ENCODE measurements at regions not wholly inside any gene's neighbourhood (a gene's known extent, or its start where the extent isn't known, plus 50 kb on each side); places are given as distances from the start of the nearest gene placed in this dataset.

DNA sequence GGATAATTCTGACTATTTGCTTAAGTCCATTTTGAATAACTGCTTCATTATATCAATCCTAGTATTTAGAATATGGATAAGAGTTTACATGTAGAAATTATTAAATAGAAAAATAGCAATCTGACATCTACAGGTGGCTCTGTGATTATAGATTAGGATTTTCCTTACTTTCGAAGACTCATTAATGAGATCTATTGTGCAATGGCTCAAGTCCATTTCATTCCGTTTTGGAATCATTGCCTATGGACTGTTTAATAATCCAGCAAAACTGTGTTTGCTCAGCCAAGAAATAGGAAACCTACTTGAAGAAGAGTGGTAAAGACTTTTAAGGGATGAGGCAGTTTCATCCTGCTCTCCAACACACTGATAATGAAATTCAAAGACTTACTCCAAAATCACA lies 67.8 kb upstream of the SSTR1 start:
- Histone ChIP-seq H3K9me3 (replicated peaks) (no peaks in the 10 kb centered on the region), H3K36me3 (no peaks in the 10 kb centered on the region), H3K4me1 (replicated peaks) (peaks cover 7% of the 10 kb centered on the region; the same call in 1 of the 2 replicates), H3K27me3 (replicated peaks) (no peaks in the 10 kb centered on the region), H3K4me3 (no peak overlapping the region), H3K27ac (no peak overlapping the region)
- DNase-seq (ENCODE audit: low read depth in 1 of 2, low spot score in 2 of 2) = no peak

GRCh38 chr14:38143170-38143569 lies 64.5 kb upstream of the SSTR1 start:
- Histone ChIP-seq H3K4me1 (replicated peaks) (peaks cover 7% of the 10 kb centered on the region; the same call in 1 of the 2 replicates), H3K9me3 (replicated peaks) (no peaks in the 10 kb centered on the region), H3K4me3 (no peak overlapping the region), H3K36me3 (no peaks in the 10 kb centered on the region), H3K27ac (no peak overlapping the region), H3K27me3 (replicated peaks) (no peaks in the 10 kb centered on the region)
- DNase-seq (ENCODE audit: low read depth in 1 of 2, low spot score in 2 of 2) = no peak

DNA sequence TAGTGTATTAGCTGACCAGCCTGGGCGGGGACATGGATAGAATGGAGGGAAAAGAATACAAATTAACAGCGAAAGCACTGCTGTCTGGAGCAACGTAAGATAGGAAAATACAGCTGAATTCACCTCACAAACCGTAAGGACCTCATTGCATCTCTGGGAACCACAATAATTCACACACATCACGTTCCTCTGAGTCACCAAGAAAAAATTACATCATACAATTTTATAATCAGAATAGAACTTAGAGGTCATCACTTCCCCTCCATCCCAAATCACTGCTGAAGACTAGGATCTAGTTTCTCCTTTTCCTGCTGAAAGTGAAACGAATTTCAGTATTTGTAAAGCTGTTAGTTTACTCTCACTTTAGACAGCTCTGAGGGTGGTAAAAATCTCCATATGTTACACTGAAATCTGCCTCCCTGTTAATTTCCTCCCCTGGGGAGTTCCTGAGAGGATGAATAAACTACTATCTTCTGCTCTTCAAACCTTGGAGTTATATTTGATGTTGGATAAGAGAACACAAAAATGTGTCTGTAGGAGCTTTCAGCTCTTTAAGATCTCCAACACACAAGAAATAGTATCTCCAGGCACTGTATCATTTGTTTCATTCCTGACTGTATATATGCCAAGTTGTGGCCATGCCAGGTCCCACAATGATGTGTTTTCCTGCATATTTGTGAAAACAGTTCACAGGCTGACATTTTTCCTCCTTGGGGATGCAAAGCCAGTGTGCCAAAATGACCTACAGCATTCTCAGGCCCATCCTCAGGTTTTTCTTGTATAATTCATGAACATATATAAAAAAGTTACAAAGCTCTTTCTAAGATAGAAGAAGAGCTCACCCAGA lies 63.8 kb upstream of the SSTR1 start:
- no peak overlapping the region for H3K4me3 ChIP-seq
- peak in 1 of 2 experiments; percentile 7 for DNase-seq (ENCODE audit: low read depth in 1 of 2, low spot score in 2 of 2)
- H3K27ac ChIP-seq = no peak overlapping the region

GRCh38 chr14:38145142-38145541 lies 62.6 kb upstream of the SSTR1 start:
- no peak overlapping the region for H3K27ac ChIP-seq
- H3K9me3 ChIP-seq (replicated peaks) = no peaks in the 10 kb centered on the region
- no peaks in the 10 kb centered on the region for H3K27me3 ChIP-seq (replicated peaks)
- no peak overlapping the region for H3K4me3 ChIP-seq
- peaks cover 7% of the 10 kb centered on the region; the same call in 1 of the 2 replicates for H3K4me1 ChIP-seq (replicated peaks)
- DNase-seq (ENCODE audit: low read depth in 1 of 2, low spot score in 2 of 2) = no peak
- no peaks in the 10 kb centered on the region for H3K36me3 ChIP-seq

More for the DNA sequence above, 63.8 kb upstream of the SSTR1 start:
- Histone ChIP-seq H3K27me3 (replicated peaks) (no peaks in the 10 kb centered on the region), H3K9me3 (replicated peaks) (no peaks in the 10 kb centered on the region), H3K4me1 (replicated peaks) (peaks cover 7% of the 10 kb centered on the region; the same call in 1 of the 2 replicates), H3K36me3 (no peaks in the 10 kb centered on the region)

DNA sequence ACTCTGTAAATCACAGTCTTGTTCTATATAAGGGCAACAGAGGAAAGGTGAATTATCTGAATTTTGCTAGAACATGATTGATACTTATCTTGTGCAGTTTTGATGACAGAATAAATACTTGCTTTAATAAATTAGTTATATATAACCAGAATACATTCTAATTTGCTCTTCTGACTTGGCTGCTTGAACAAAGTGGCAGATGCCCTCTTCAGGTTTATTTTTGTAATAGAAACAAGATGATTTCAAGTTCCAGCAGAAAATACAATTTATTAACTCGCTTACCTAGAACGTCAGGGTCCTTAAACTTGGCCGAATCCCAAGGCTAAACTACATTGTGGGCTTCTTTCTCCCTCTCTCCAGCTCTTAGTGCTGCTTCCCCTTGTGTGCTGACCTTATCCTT lies 57.6 kb upstream of the SSTR1 start:
- no peaks in the 10 kb centered on the region for H3K9me3 ChIP-seq (replicated peaks)
- H3K27ac ChIP-seq = no peak overlapping the region
- H3K36me3 ChIP-seq = no peaks in the 10 kb centered on the region
- no peak overlapping the region for H3K4me3 ChIP-seq
- no peaks in the 10 kb centered on the region for H3K4me1 ChIP-seq (replicated peaks)
- no peaks in the 10 kb centered on the region for H3K27me3 ChIP-seq (replicated peaks)
- DNase-seq (ENCODE audit: low read depth in 1 of 2, low spot score in 2 of 2) = no peak

Measured in SJSA1 (cell line).